Esophagus muscularis mucosa (tissue), 4 donors: ENCODE measurements at regions not wholly inside any gene's neighbourhood (a gene's known extent, or its start where the extent isn't known, plus 50 kb on each side); places are given as distances from the start of the nearest gene placed in this dataset.

ENCODE experiments used
- CTCF ChIP-seq, 3 experiments: fragments of 200-600 bp in 2 of 3; fragments of 450-650 bp in 1 of 3; sonication (generic) in 2 of 3; IDR thresholded peaks; one replicate each; pipeline ENCODE4 v1.5.1; 2017 to 2019; ENCODE audit warnings: antibody characterized with exemption in 3 of 3, mild to moderate bottlenecking in 2 of 3, moderate library complexity in 1 of 3
- EP300 ChIP-seq: sonication (generic); formaldehyde crosslinking; IDR thresholded peaks from one replicate; pipeline ENCODE4 v1.6.1; 2017; ENCODE audit warnings: antibody characterized with exemption
- POLR2A ChIP-seq: fragments of 450-650 bp; IDR thresholded peaks from one replicate; pipeline ENCODE4 v1.6.1; 2017; ENCODE audit warnings: antibody characterized with exemption, moderate library complexity, mild to moderate bottlenecking, low read depth
- POLR2AphosphoS5 ChIP-seq, 2 donors: sonication (generic); formaldehyde crosslinking; IDR thresholded peaks; one replicate each; pipeline ENCODE4 v1.6.1; 2017; ENCODE audit warnings: antibody characterized with exemption in 2 of 2

DNA sequence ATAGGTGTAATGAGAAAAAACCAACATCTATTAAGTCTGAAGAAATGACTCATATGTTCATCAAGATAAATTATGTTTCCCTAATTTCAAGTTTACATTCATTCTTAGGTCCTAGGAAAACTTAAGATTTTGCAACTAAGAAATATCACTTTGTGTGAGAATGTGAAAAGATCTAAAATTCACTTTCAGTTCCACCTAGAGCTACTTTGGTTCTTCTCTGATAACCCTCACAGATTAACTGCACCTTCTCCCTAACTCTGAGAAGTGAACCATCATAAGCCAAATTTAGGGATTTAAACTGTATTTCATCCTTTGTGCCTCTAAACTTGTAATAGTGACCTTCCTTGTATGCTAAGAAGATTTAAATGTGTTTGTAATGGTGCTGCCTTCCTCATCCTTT, 213.0 kb downstream of the FRK start:
- no peak for TF ChIP-seq CTCF (IDR thresholded peaks at IDR 0.05)
- no peak for TF ChIP-seq POLR2A
- TF ChIP-seq POLR2AphosphoS5 (IDR thresholded peaks at IDR 0.05): no peak
- no peak for TF ChIP-seq EP300
